Right lobe of liver (tissue), 4 donors: ENCODE measurements at regions not wholly inside any gene's neighbourhood (a gene's known extent, or its start where the extent isn't known, plus 50 kb on each side); places are given as distances from the start of the nearest gene placed in this dataset.

Experiments
- CTCF ChIP-seq, 4 donors: fragments of 200-600 bp in 3 of 4; fragments of 450-650 bp in 1 of 4; IDR thresholded peaks; one replicate each; pipeline versions ENCODE4 v1.5.1 to v1.8.0; 2016 to 2022; ENCODE audit warnings: antibody characterized with exemption in 4 of 4, mild to moderate bottlenecking in 2 of 4
- POLR2A ChIP-seq: fragments of 450-650 bp; IDR thresholded peaks from one replicate; pipeline ENCODE4 v1.6.1; 2017; ENCODE audit warnings: antibody characterized with exemption, mild to moderate bottlenecking
- donor health status: DM: no; HTN: no; CAD: no.
- donor health status: DM: no; HTN: no; CAD: no.
- donor health status: DM: no; HTN: yes; CAD: no.

- TF ChIP-seq CTCF (IDR thresholded peaks at IDR 0.05) (no peak), POLR2A (no peak)
These were observed 250.0 kb downstream of the ABCC12 start for GRCh38 chr16:47905771-47906170.
